ENCODE measurements at regions not wholly inside any gene's neighbourhood (a gene's known extent, or its start where the extent isn't known, plus 50 kb on each side); places are given as distances from the start of the nearest gene placed in this dataset.
A peak's percentile ranks its signal among the peaks of the same experiment; 100 is the strongest.
"Not testable (repeated sequence)": the region's sequence is repeated elsewhere in the genome, so short reads cannot be mapped to it uniquely, and the experiment has no call there.

GRCh38 chr12:94916663-94917062, 86.8 kb downstream of the NDUFA12 start:
- no peak for DNase-seq

- no peak for DNase-seq
Observed at GRCh38 chr12:94909663-94910062, 93.8 kb downstream of the NDUFA12 start.

- not testable (repeated sequence) for DNase-seq
Observed at GRCh38 chr12:94905749-94906148, 97.7 kb downstream of the NDUFA12 start.

- no peak for DNase-seq
Observed at GRCh38 chr12:94900496-94900895, 103.0 kb downstream of the NDUFA12 start.

DNA sequence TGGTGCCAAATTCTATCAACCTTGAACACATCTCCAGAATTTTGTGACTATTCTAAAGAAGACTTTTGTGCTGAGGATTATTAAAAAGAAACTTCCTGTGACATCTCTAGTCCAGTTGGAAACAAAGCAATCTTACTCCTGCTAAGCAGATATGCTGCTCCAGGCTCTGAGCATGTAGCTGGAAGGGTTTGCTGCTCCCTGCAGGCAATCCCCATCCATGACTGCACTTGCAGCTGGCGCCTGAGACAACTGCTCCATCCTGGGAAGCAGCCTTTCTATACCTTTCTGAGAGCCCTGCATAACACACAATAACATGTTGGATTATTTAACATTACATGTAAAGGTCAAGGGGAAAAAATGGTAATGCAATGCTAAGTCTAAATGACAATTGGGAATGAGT, 105.1 kb downstream of the NDUFA12 start:
- no peak for DNase-seq

GRCh38 chr12:94892544-94893267, 110.8 kb downstream of the NDUFA12 start:
- no peak for DNase-seq

DNA sequence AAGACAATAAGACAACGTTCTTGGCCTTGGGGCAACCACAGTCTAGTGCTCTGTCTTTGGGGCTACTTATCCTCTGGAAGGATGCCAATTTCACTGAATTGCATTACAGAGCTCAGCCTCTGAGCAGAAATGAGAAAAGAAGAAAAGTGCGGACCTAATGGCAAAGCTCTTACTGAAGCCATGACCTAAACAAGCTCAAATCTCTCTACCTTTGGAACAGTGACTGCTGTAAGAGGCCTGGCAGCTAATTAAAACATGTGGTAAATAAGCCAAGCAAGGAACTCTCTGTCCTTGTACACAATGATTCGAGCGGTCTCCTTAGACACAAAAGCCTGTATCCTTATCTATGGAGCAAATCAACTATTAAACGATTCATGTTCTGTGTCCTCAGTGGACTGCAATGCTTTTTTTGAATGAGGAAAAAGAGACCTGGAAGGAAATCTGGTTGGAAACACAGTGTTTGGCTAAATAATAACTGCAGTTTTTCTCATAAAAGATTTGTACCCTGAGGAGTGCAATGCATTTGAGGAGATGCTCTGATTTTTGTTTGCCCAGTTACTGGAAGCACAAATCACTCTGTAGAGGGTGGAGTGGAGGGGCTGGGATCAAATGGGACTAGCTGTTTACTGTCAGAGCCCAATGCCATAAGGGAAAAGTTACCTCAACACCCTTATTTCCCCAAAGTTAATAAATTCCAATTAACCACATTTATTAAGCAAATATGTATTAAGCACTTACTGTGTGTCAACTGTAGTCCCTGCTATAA, 113.9 kb downstream of the NDUFA12 start:
- DNase-seq = peak; percentile 36

DNA sequence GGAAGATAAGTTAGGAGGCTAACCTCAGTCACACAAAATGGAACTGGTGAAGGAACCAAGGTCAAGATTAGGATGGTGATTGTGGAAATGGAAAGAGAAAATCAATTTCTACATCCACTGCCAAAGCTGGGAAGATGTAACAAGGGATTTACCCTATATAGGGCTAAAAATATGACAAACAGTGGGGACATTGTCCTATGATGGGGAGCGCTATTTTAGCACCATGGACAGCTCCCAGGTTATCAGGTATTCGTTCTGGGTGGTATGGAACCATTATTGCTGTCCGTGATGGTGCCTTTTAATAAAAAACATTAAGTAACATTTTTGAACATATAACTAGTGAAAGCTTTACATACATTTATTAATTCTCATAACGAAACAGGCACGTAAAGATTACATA, 124.0 kb downstream of the NDUFA12 start:
- no peak for DNase-seq

DNA sequence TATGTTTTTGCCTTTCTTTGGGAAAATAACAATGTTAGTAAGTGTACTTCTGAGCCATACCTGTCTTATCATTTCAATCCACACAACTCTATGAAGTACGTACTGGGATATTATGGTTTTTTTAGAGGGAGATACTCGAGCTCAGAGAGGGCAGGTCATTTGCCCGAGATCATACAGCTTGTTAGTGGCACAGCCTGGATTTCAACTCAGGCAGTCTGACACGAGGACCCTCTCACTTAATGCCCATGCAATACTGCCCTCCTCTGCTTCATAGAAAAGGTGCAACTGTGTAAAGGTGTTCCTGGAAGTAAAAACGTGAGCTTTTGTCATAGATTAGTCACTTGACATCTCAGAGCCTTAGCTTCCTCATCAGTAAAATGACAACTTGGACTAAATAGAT, 128.0 kb downstream of the NDUFA12 start:
- DNase-seq = peak; percentile 4

GRCh38 chr12:94874518-94875302, 128.8 kb downstream of the NDUFA12 start:
- peak; percentile 25 for DNase-seq

- no peak for DNase-seq
Observed at GRCh38 chr12:94873734-94874517, 129.6 kb downstream of the NDUFA12 start.

DNA sequence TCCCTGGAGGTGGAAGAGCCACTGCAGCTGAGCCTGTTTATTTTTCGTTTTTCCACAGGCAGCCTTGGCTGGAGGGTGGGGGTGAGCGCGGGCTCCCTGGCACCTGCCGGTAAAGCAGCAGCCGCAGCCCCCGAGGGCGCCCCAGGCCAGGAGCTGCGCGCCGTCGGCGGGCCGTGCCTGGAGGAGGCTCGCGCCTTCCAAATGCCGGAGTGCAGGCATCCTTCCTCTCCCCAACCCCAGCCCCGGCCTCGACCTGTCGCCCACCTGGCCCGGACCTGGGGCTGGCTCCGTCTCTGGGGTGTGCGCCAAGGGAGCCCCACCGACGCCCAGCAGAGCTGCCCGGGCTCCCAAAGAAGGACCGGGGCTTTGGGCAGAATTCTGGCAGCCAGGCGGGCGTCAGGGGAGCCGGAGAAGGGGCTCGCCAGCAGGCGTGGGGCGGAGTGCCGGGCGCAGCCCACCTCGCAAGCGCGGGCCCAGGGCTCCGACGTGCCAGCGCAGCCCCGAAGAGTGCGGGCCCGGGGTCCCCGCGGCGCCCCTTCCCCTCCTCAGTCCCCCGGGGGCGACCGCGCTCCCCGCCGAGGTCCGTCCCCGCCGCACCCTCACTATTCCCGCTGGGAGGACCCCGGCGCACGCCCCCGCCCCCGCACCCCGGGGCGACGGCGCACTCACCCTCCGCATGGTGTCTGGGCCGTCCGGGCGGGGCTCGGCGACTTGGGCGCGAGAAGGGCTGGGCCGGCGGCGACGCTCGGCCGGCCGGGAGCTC, 130.3 kb downstream of the NDUFA12 start:
- no peak for DNase-seq

DNA sequence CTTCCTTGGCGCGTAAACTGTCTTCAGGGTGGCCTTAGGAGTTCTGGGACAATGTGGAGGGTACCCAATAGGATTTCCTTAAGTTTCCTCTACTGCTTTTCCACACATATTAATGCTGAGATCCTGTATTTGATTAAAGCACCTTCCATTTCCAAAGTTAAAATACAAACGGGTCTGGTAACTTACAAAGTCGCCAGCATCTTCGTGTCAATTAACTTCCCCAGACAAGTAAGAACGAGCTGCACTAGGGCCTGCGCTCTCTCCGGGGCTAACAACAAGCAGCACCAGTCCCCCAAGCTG, 130.9 kb downstream of the NDUFA12 start:
- peak; percentile 13 for DNase-seq

DNA sequence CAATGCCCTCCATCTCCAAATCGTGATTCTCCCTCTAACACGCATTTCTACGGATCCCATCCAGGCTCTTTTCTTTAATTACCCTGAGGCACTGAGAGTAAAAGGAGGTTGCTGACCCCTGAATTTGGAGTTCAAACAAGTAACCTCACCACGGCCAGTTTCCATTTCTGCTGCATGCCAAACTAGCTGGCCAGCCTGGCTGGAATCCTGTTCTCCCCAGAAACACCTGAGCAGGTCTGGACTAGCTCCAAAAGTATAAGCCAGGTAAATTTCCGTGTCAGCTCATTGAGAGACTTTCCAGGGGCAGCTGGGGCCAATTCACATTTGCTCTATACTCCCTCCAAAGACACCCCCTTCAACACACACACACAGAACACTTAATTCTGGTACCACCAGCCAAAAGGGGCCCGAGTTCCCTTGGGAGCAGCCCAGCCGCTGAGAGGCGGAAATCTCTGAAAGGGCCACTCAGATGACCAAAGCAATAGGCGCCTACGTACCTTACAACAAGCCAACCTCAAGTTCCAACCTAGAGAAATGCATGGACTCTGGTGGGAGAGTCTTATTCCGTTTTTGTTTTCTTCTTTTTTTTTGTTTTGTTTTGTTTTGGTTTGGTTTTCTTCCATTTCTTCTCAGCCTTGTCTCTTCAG, 131.4 kb downstream of the NDUFA12 start:
- peak; percentile 30 for DNase-seq

GRCh38 chr12:94870511-94870910, 133.0 kb downstream of the NDUFA12 start:
- DNase-seq = no peak

GRCh38 chr12:94868161-94868560, 135.3 kb downstream of the NDUFA12 start:
- no peak for DNase-seq

- DNase-seq = no peak
Observed at GRCh38 chr12:94867066-94867855, 136.2 kb downstream of the NDUFA12 start.

DNA sequence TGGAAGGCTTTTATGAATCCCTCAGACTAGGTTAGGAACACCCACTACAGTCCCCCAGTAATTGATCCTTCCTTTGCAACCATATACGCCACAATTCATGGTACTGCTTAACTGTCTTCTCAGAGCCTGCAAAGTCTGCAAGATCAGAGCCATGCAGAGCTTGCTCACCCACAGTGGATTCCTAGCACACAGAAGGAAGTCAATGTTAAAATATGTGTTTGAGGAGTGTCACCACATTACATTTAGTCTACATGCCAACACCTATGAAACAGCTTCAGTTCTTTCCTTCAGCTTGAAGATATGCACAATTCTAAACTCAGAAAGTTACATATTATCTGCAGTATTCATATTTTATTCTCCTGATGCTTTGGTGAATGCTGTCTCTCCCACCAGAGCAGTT, 138.5 kb downstream of the NDUFA12 start:
- DNase-seq = no peak

DNA sequence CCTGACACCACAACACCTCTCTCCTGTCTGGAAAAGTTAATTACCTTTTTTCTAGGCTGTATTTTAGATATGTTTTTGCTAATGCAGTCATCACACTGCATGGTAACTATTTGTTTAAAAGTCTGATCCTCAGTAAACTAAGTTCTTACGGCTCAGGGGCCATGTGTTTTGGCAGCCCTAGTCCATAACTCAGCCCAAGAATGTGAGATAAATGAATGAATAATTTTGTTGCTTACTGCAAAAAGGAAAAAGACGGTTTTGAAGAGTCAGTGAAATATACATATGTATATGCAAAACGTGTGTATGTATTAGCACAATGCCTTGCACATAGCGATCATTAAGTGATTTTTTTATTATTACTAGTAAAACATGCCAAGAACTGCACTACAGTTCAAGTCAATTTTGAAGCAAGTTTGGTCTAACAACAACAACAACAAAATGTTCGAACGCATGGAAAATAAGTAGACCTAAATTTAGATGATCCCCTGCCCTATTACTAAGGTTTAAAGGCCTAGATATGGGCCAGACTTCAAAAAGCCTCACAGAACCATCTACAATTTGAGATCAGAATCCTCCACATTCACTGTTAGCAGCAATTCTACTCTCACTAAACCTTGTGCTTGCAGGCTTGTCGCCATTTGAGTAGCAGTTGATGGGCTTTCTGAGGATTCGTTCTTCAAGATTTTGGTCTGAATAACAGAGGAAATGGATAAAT, 140.0 kb downstream of the NDUFA12 start:
- DNase-seq = no peak

DNA sequence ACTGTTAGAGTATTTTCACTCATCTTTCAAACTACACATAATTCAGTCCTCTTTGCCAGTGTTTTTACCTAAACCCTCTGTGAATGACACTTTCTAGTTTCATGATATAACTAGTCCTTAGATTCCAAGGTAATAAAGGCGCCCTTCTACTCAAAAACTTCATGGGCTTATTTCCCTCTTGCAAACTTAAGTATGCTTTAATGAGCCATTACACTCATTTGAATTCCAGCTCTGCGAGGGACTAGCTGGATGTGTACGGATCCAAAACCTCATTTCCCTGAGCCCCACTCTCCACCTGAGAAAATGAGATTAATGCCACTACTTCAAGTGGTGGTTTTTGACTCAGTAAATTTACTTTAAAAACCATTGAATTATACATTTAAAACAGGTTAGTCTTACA, 141.1 kb downstream of the NDUFA12 start:
- peak; percentile 45 for DNase-seq

All from DMS79 treated with DMSO at 0.1 percent for 48 hours (cell line).